ENCODE measurements at regions not wholly inside any gene's neighbourhood (a gene's known extent, or its start where the extent isn't known, plus 50 kb on each side); places are given as distances from the start of the nearest gene placed in this dataset.
A peak's percentile ranks its signal among the peaks of the same experiment; 100 is the strongest.

DNA sequence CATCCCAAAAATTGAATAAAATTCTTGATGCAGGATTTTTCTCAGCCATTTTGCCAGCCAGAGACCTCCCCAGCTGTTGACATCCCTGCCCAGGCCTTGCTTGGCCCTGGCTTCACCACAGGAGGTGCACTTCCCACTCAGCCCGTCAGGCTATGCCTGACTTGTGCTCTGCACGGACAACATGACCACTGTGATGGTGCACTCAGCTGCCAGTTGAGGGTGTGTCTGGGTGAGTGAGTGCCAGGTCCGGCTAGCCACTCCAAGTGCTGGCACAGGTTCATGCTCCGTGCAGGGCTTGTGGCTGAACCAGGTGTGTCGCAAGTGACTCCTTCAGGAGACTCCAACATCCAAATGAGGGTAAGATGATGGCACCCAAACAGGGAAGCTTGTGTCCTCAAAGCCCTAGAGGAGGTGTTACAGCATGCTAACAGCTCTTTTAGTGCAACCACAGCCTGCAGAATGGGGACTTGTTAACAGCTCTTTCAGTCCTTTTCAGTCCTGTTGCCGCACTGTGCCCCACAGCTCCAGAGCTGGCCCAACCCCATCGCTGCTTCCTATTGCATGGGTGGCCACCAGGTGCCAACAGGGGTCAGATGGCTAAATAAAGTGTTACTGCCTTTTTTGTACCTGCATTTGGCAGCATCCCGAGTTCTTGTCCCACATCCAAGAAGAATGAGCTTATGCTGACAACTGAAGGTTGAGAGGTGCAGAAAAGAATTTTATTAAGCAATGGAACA, 380.7 kb downstream of the SLITRK5 start:
- H3K4me3 ChIP-seq (ENCODE audit: insufficient read depth, low read depth, low read length), result no peak overlapping the region
- H2AFZ ChIP-seq (replicated peaks; ENCODE audit: low read length, poor library complexity), result peak overlapping the region; percentile 32
- no peak overlapping the region for H3K27ac ChIP-seq (ENCODE audit: insufficient read depth, low read length)
- no peaks in the 10 kb centered on the region for H3K79me1 ChIP-seq (ENCODE audit: low read depth in 1 of 2, low read length in 2 of 2)
- no peak overlapping the region for H3K4me2 ChIP-seq (ENCODE audit: low read depth, low read length)
- WGBS, 2 experiments (ENCODE audit: extremely low coverage in 2 of 2, insufficient read length in 1 of 2), result 69% methylated on average over 3 of the region's 8 CpGs; no CpG with 5 or more reads in 1 of the 2 experiments
- POLR2A ChIA-PET (ENCODE audit: unreplicated experiment), result no interaction called here
- no peak overlapping the region for H3K9ac ChIP-seq (ENCODE audit: low read depth, low read length)
- no peaks in the 10 kb centered on the region for H3K9me1 ChIP-seq (ENCODE audit: insufficient read depth, low read length)
- H4K20me1 ChIP-seq (ENCODE audit: insufficient read depth, low read length), result no peaks in the 10 kb centered on the region
- BruUV-seq (replicated peaks), result no TSS peak
- no peaks in the 10 kb centered on the region for H3K27me3 ChIP-seq (ENCODE audit: control insufficient read depth, insufficient read depth, low read length)
- H2BK15ac ChIP-seq (ENCODE audit: low read depth, low read length), result no peak overlapping the region
- H3K14ac ChIP-seq (replicated peaks; ENCODE audit: low read depth, low read length), result no peak overlapping the region
- H4K91ac ChIP-seq (ENCODE audit: insufficient read depth, low read depth, low read length), result no peak overlapping the region
- CTCF ChIA-PET, result no interaction called here
- H2BK20ac ChIP-seq (ENCODE audit: low read depth, low read length), result no peak overlapping the region
- no peak for TF ChIP-seq RFX5 (IDR thresholded peaks at IDR 0.05; ENCODE audit: low read depth, low read length)
- no peak for TF ChIP-seq ELK1 (IDR thresholded peaks at IDR 0.05; ENCODE audit: borderline replicate concordance, low read depth, low read length)
- TF ChIP-seq CHD1 (IDR thresholded peaks at IDR 0.05; ENCODE audit: low read depth, low read length), result no peak
- TF ChIP-seq NFE2L2 (IDR thresholded peaks at IDR 0.05; ENCODE audit: low read depth, low read length), result no peak
- no peak for TF ChIP-seq MXI1 (IDR thresholded peaks at IDR 0.05; ENCODE audit: borderline replicate concordance, low read depth, low read length)
- no peak for TF ChIP-seq SMC3 (IDR thresholded peaks at IDR 0.05; ENCODE audit: low read depth, low read length)
- TF ChIP-seq RAD21 (IDR thresholded peaks at IDR 0.05; ENCODE audit: low read length), result no peak
- no peak for TF ChIP-seq BHLHE40 (IDR thresholded peaks at IDR 0.05; ENCODE audit: low read depth, low read length)
- no peak for TF ChIP-seq POLR2A (IDR thresholded peaks at IDR 0.05; ENCODE audit: low read depth, low read length)
- no peak for TF ChIP-seq FOS (IDR thresholded peaks at IDR 0.05; ENCODE audit: low read depth, low read length)
- no peak for TF ChIP-seq MAZ (IDR thresholded peaks at IDR 0.05; ENCODE audit: borderline replicate concordance, low read depth, low read length)
- no peak for TF ChIP-seq CEBPB (IDR thresholded peaks at IDR 0.05; ENCODE audit: low read depth, low read length)
- TF ChIP-seq CTCF (conservative IDR thresholded peaks at IDR 0.05; ENCODE audit: low read depth, low read length), result no peak
- TF ChIP-seq RCOR1 (IDR thresholded peaks at IDR 0.05; ENCODE audit: insufficient replicate concordance, low read length), result no peak
- no peak overlapping the region for H4K8ac ChIP-seq (ENCODE audit: low read depth in 2 of 2, low read length in 2 of 2)
- H3K18ac ChIP-seq (ENCODE audit: low read depth, low read length), result no peak overlapping the region
- H2BK5ac ChIP-seq (ENCODE audit: low read depth, low read length, poor library complexity, severe bottlenecking), result no peak overlapping the region
- no peak overlapping the region for H2BK120ac ChIP-seq (ENCODE audit: low read depth, low read length)
- no peaks in the 10 kb centered on the region for H3K4me1 ChIP-seq (ENCODE audit: control insufficient read depth, insufficient read depth, low read length)
- in situ Hi-C loops (cut with MboI; ENCODE audit: low sequenced_read_pairs) (no loop called here), intact Hi-C loops (cut with micrococcal nuclease) (no loop called here), dilution Hi-C loops (cut with HindIII; ENCODE audit: low sequenced_read_pairs, unreplicated experiment) (no loop called here)
- no peak overlapping the region for H2AK9ac ChIP-seq (replicated peaks; ENCODE audit: low read depth, low read length, poor library complexity)
- no peaks in the 10 kb centered on the region for H3K36me3 ChIP-seq (ENCODE audit: control insufficient read depth, insufficient read depth, low read length)
- no peak for ATAC-seq (ENCODE audit: low read depth)
- no peak overlapping the region for H3K4ac ChIP-seq (ENCODE audit: low read depth, low read length)
- peaks cover 7% of the 10 kb centered on the region for H3K9me3 ChIP-seq (ENCODE audit: control insufficient read depth, insufficient read depth, low read length)
- no peak overlapping the region for H3K56ac ChIP-seq (ENCODE audit: extremely low read depth, insufficient read depth, low read length)
- no peak overlapping the region for H2AK5ac ChIP-seq (ENCODE audit: low read depth, low read length)
- DNase-seq, result no peak
- no peak overlapping the region for H4K5ac ChIP-seq (ENCODE audit: low read depth, low read length)
- no peak overlapping the region for H3K23ac ChIP-seq (ENCODE audit: low read depth, low read length)

Measured in IMR-90 (cell line).